HCT116 (cell line): ENCODE measurements at regions not wholly inside any gene's neighbourhood (a gene's known extent, or its start where the extent isn't known, plus 50 kb on each side); places are given as distances from the start of the nearest gene placed in this dataset.

ENCODE experiments used
- EGR1 ChIP-seq: IDR thresholded peaks from 2 replicates; pipeline ENCODE4 v1.6.1; 2012; ENCODE audit warnings: low read depth
- EZH2 ChIP-seq: fragments of 200-600 bp; sonication (generic); IDR thresholded peaks from 2 replicates; pipeline ENCODE4 v1.6.1; 2017; ENCODE audit warnings: antibody characterized with exemption, mixed run types
- EZH2phosphoT487 ChIP-seq: fragments of 200-600 bp; IDR thresholded peaks from 2 replicates; pipeline ENCODE4 v1.6.1; 2018; ENCODE audit warnings: antibody characterized with exemption, borderline replicate concordance
- POLR2A ChIP-seq: IDR thresholded peaks from 2 replicates; pipeline ENCODE4 v1.7.0; 2011; ENCODE audit warnings: borderline replicate concordance; ENCODE audit not compliant: insufficient read depth, insufficient read length; ENCODE audit errors: extremely low read depth
- POLR2AphosphoS5 ChIP-seq: IDR thresholded peaks from 2 replicates; pipeline ENCODE4 v1.6.1; 2011; ENCODE audit warnings: mild to moderate bottlenecking, low read depth, low read length, moderate library complexity
- TF ChIP-seq, protein P1 (sequence below), 3 experiments: fragments of 200-600 bp in 1 of 3; sonication (generic) in 1 of 3; IDR thresholded peaks in 2 of 3; conservative IDR thresholded peaks in 1 of 3; 2 replicates each; pipeline ENCODE4 v1.5.1; 2012 to 2017; ENCODE audit warnings: low read depth in 2 of 3, low read length in 2 of 3, antibody characterized with exemption in 1 of 3, borderline replicate concordance in 1 of 3, control low read depth in 1 of 3, mild to moderate bottlenecking in 1 of 3, mixed read lengths in 1 of 3, mixed run types in 1 of 3, moderate library complexity in 1 of 3; ENCODE audit not compliant: insufficient read depth in 1 of 3
- TF ChIP-seq, protein P2 (sequence below): IDR thresholded peaks from 2 replicates; pipeline ENCODE4 v1.6.1; 2012
- TF ChIP-seq, protein P3 (sequence below): IDR thresholded peaks from 2 replicates; pipeline ENCODE4 v1.6.1; 2012
- TF ChIP-seq, protein P4 (sequence below): IDR thresholded peaks from 2 replicates; pipeline ENCODE4 v1.6.1; 2012; ENCODE audit warnings: low read depth

GRCh38 chr14:26887847-26888246 is 290.0 kb upstream of the NOVA1 start:
- TF ChIP-seq, protein P1, sequence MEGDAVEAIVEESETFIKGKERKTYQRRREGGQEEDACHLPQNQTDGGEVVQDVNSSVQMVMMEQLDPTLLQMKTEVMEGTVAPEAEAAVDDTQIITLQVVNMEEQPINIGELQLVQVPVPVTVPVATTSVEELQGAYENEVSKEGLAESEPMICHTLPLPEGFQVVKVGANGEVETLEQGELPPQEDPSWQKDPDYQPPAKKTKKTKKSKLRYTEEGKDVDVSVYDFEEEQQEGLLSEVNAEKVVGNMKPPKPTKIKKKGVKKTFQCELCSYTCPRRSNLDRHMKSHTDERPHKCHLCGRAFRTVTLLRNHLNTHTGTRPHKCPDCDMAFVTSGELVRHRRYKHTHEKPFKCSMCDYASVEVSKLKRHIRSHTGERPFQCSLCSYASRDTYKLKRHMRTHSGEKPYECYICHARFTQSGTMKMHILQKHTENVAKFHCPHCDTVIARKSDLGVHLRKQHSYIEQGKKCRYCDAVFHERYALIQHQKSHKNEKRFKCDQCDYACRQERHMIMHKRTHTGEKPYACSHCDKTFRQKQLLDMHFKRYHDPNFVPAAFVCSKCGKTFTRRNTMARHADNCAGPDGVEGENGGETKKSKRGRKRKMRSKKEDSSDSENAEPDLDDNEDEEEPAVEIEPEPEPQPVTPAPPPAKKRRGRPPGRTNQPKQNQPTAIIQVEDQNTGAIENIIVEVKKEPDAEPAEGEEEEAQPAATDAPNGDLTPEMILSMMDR (IDR thresholded peaks at IDR 0.05 in 2 of 3, conservative IDR thresholded peaks at IDR 0.05 in 1 of 3; ENCODE audit: borderline replicate concordance in 1 of 3, insufficient read depth in 1 of 3, low read depth in 2 of 3, low read length in 2 of 3): no peak
- TF ChIP-seq POLR2A (no peak), EZH2 (no peak), EZH2phosphoT487 (no peak), POLR2AphosphoS5 (no peak), EGR1 (no peak)
- TF ChIP-seq, protein P2, sequence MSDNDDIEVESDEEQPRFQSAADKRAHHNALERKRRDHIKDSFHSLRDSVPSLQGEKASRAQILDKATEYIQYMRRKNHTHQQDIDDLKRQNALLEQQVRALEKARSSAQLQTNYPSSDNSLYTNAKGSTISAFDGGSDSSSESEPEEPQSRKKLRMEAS: no peak
- TF ChIP-seq, protein P3, sequence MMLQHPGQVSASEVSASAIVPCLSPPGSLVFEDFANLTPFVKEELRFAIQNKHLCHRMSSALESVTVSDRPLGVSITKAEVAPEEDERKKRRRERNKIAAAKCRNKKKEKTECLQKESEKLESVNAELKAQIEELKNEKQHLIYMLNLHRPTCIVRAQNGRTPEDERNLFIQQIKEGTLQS: no peak
- TF ChIP-seq, protein P4, sequence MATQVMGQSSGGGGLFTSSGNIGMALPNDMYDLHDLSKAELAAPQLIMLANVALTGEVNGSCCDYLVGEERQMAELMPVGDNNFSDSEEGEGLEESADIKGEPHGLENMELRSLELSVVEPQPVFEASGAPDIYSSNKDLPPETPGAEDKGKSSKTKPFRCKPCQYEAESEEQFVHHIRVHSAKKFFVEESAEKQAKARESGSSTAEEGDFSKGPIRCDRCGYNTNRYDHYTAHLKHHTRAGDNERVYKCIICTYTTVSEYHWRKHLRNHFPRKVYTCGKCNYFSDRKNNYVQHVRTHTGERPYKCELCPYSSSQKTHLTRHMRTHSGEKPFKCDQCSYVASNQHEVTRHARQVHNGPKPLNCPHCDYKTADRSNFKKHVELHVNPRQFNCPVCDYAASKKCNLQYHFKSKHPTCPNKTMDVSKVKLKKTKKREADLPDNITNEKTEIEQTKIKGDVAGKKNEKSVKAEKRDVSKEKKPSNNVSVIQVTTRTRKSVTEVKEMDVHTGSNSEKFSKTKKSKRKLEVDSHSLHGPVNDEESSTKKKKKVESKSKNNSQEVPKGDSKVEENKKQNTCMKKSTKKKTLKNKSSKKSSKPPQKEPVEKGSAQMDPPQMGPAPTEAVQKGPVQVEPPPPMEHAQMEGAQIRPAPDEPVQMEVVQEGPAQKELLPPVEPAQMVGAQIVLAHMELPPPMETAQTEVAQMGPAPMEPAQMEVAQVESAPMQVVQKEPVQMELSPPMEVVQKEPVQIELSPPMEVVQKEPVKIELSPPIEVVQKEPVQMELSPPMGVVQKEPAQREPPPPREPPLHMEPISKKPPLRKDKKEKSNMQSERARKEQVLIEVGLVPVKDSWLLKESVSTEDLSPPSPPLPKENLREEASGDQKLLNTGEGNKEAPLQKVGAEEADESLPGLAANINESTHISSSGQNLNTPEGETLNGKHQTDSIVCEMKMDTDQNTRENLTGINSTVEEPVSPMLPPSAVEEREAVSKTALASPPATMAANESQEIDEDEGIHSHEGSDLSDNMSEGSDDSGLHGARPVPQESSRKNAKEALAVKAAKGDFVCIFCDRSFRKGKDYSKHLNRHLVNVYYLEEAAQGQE: no peak
